Right forelimb (tissue), 1 donor: ENCODE measurements at regions not wholly inside any gene's neighbourhood (a gene's known extent, or its start where the extent isn't known, plus 50 kb on each side); places are given as distances from the start of the nearest gene placed in this dataset.
"Not testable (repeated sequence)": the region's sequence is repeated elsewhere in the genome, so short reads cannot be mapped to it uniquely, and the experiment has no call there.

Experiments
- DNase-seq: peaks from one replicate; pipeline ENCODE4 v3.0.0-alpha.2; 2018

DNA sequence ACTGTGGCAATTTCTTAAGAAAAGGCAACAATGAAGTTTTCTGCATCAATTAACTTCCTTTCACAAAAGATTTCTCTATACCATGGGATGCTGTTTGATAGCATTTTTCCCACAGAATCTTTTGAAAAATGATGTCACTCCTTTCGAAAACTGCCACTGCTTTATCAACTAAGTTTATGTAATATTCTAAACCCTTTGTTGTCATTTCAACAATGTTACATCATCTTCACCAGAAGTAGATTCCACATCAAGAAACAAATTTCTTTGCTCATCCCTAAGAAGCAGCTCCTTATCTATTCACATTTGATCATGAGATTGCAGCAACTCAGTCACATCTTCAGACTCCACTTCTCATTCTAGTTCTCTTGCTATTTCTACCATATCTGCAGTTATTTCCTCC lies 116.1 kb upstream of the KCND3 start:
- DNase-seq, result no peak

DNA sequence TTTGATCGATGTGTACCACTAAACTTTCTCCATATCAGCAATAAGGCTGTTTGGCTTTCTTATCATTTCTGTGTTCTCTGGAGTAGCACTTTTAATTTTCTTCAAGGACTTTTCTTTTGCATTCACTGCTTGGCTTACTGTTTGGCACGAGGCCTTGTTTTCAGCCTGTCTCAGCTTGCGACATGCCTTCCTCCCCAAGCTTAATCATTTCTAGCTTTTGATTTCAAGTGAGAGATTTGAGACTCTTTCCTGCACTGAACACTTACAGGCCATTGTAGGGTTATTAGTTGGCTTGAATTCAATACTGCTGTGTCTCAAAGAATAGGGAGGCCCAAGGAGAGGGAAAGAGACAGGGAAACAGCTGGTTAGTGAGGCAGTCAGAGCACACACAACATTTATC lies 120.6 kb upstream of the KCND3 start:
- DNase-seq, result no peak

DNA sequence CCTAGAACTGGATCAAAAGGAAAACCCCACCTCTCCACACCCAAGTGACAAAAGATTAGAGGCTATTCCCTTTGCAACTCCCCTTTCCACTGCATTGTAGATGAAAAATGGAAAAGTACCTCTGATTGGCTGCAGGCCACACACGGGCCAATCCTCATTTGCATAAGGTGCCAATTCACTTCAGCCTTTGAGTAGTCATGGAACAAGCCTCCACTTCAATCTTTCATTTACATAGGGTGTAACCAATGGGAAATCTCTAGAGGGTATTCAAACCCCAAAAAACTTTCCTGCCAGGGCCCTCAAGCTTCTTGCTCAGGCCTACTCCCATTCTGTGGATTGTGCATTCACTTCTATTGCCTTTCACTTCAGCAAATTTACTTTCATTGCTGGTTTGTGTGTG lies 122.3 kb upstream of the KCND3 start:
- no peak for DNase-seq

DNA sequence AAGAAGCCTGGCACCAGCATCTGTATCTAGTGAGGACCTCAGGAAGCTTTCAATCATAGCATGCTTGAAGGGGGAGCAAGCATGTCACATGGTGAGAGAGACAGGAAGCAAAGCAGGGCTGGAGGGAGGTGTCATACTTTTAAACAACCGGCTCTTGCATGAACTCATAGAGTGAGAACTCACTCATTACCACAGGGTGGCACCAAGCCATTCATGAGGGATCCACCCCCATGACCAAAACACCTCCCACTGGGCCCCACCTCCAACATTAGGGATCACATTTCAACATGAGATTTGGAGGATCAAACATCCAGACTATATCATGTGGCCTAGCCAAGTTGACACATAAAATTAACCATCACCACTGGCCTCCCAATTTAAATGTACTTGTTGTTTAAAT lies 125.1 kb upstream of the KCND3 start:
- DNase-seq, result no peak

DNA sequence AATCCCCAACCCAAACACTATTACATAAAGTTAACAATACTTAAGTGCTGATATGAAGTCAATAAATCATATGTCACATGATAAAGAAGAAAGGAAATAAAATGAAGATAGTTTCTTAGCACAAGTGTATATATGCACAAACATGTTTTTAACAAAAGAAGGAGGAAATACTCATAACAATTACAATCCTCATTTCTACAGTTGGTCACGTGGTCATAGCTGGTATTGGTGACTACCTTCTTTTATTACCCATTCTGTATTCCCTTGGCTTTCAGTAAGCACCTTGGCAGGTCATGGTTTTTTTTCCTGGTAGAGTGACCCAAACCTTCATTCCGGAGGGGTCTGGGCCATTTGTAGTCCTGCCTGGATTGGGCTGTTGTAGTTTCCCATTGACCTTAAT lies 137.1 kb upstream of the KCND3 start:
- no peak for DNase-seq

DNA sequence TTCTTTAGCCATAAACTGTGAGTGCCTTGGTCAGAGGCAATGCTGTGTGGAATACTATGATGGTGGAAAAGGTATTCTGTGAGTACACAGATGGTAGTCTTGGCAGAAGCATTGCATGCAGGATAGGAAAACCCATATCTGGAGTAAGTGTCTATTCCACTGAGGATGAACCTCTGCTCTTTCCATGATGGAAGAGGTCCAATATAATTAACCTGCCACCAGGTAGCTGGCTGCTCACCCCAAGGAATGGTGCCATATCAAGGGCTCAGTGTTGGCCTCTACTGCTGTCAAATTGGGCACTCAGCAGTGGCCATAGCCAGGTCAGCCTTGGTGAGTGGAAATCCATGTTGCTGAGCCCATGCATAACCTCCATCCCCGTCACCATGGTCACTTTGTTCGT lies 138.1 kb upstream of the KCND3 start:
- DNase-seq, result not testable (repeated sequence)

DNA sequence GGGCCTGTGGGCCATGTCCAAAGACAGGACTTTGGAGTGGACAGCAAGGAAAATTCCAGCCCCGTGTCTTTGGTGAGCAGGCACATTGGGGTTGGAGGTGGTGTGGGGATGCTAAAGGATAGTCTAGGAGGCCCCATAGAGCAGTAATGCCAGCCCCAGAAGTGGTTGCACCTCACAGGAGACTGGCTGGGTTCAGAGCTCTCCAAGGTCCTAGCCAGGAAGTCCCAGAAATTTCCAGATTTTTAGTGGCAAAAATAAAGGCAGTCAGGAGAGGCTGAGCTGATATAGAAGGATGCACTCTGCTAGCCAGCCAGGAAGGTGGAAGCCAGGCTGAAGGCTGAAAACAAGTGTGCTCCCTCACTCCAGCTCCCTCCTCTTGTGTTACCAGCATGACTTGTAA lies 144.0 kb upstream of the KCND3 start:
- DNase-seq, result no peak

DNA sequence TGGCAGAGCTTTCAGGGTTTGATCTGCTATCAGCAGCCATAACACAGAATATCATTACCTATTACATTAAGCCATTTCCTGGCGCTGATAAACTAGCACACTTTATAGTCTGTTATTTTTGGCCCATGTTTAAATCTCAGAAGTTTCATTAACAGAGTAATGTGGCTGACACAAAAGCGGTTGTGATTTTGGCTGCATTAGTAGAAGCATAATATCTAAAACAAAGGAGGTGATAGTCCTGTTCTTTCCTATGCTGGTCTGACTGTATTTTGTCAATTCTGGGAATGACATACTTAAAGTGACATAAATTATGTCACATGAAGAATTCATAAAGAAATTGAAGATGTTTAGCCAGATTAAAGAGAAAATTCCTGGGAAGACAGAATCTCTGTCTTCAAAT lies 151.3 kb upstream of the KCND3 start:
- no peak for DNase-seq

DNA sequence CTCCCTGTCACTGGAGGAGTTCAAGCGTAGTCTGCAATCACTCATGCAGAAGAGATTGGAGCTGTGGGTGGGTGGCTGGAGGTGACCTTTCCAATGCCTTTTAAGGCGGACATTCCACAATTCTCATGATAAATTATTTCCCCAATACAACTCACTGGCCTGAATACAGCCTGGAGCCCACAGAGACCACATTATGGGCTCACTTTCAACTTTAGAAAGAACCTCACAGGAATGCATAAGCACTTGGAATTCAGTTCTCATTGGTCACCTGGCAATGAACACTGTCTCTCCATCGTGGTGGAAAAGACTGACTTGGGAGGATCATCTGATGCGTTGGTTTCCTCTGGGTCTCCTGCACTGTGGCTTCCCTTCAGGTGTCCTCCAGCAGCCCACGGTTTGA lies 151.8 kb upstream of the KCND3 start:
- DNase-seq, result no peak

DNA sequence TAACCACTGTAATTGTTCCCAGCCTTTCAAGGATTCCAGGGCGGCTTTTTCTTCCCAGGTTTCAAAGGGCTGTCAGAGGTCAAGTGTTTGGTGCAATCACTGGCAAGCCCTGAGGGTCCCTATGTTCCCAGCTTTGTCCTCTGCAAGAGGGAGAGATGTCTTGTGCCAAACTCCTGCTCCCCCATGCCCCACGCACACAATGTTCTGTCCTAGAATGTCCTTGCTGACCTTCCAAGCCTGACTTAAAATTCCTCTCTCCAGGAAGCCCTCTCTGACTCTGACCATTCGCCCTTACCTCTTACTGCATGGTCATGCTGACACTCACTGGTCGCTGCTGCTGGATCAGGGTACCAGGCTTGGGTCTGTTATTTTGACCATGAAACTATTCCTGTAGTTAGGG lies 152.5 kb upstream of the KCND3 start:
- no peak for DNase-seq

DNA sequence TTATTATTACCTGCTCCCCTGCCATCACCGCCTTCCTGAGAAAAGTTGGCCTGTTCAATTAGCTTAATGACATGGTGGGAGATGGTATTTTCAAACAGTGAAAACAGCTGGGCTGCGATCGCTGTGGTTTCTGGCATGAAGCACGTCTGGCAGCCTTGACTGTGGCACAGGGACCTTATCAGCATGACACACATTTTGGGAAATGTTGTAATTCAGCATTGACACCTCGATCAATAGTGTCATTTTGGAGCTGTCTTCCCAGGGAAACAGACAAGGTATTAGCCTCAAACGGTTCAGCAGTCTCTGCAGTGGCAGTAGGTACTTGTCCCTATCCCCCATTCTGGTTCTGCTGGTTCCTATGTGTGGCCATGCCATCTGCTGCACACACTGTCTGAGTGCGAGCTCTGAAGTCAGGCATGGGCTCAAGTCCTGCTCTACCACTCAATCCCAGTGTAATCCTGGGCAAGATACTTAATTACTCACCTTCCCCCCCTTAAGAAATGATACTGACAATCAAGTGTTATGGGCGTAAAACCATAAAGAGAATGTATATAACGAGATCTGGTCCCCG lies 154.5 kb upstream of the KCND3 start:
- no peak for DNase-seq

DNA sequence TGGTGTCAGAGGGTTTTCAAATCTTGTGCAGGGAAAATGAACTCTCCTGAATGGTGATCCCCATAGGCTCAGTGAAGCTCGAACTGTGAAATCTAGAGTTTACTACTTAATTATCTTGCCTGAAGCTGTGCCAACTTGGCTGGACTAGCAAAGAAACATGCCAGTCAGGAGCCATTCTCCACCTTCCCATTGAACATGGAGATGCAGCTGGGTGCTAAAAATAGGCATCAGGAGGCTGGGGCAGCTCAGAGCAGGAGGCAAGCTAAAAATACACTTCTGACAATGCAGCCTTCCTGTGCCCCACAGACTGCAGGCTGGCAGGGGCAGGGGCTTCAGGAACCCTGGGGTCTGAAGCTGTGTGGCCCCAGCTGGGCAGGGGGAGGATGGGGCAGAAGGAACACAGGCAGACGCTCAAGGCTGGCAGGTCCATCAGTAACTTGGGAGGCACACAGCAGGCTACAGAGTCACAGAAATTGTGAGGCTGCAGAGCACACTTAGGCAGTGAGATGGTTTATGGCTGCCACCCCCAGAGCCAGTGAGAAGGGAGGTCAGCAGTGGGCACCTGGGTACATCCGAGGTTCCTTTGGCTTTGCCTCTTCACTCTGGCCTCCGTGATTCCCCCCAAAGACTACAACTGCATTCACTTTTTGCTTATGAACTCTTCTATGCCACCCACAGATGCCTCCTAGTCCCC lies 155.4 kb upstream of the KCND3 start:
- no peak for DNase-seq

DNA sequence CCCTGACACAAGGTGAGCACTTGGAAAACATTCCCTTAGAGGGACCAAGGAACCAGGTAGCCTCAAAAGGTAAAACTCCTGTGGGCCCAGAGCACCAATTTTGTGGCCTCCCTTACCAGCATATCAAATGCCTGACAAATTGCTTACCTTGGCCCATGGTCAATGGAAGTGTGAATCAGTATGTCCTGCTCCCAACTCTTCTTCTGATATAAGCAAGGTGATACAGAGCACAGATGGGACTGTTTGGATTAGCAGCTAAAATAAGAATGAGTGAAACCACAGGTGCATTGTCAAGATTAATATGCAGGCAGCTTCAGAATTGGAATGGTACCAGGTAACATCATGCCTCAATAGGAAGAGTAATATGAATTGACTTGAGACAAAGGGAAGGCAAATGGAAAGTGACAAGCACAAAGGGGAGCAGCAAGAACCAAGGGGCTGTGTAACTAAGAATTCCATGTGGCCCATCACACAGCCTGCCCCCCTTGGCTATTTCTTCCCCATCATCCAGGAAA lies 156.8 kb upstream of the KCND3 start:
- no peak for DNase-seq

DNA sequence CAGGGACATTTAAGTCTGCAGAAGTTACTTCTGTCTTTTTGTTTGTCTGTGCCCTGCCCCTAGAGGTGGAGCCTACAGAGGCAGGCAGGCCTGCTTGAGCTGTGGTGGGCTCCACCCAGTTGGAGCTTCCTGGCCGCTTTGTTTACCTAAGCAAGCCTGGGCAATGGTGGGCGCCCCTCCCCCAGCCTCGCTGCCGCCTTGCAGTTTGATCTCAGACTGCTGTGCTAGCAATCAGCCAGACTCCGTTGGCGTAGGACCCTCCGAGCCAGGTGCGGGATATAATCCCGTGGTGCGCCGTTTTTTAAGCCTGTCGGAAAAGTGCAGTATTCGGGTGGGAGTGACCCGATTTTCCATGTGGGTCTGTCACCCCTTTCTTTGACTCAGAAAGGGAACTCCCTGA lies 170.7 kb upstream of the KCND3 start:
- not testable (repeated sequence) for DNase-seq

DNA sequence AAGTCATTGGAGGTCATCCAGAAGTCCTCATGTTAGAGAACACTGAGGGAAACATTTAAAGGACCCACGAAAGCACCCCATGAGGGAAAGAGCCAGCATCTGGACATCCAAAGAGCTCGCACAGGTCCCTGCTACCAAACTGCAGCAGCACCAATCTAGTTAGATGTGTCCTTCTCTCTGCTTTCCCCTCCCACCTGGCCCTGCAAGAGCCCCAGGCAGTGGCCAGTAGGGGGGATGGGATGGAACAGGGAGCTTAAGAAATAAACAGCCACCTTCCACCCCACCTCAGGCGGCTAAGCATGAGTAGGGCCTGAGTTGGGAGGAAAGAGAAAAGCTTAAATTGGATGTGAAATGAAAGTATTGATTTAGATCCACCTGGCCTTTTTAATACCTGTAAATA lies 175.9 kb upstream of the KCND3 start:
- no peak for DNase-seq

DNA sequence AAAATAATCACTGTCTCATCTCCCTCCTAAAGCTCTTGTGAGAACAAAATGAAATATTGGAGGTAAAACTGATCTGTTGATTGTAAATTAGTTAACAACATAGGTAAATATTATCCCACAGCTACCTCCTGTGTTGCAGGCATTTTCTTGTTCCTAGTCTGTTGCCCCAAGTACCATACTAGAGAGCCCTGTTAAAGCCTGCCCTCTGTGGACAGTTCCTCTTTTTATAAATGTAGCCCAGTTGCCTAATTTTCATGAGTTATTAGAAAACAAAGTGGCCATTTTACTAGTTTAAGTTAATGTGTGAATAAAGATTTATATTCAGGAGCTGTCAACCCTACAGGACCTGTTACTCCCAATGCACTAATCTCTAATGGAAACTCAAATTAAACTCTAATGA lies 180.0 kb upstream of the KCND3 start:
- DNase-seq, result no peak

DNA sequence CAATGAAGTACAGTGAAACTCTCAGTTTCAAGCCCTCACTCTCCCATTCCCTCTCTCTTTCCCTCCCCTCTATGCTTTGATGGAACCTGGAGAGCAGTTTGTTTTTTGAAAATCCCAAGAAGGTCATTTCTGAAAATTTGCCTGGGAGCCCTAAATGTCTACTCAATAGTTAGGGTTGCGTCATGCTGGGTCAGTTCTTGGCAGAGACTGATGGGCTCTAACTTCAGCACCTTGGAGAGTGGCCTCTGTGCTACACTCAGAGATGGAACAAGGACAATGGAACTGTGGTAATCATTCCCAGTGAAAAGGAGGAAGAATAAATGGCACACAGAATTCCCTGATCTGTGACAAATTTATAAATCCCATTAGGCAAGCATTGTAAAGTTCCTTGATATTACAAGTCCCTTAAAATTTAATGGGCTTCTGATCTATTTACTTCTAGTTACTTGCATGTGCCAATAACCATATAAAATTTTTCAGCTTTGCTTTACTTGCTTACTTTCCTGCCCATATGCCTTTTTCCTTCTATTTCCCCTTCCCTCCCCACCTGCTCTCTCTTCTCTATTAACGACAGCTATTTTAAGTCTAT lies 182.9 kb upstream of the KCND3 start:
- peak; percentile 43 for DNase-seq

DNA sequence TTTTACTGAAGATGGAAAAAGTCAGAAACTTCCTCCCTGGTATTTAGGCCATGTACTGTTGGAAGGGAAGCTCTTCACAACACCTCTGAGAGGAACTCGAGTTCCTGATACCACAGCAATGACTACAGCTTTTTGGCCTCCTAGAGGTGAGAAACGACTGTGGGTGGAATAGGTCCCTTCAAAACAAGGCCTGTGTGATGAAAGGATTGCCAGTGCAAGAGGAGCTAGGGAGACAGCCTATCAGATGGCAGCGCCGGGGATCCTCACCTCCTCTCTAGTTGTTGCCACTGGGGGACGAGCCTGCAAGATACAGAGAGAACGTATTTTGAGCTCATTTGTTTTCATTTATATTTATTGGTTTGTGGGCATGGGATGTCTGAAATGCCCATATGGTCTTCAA lies 187.8 kb upstream of the KCND3 start:
- no peak for DNase-seq

DNA sequence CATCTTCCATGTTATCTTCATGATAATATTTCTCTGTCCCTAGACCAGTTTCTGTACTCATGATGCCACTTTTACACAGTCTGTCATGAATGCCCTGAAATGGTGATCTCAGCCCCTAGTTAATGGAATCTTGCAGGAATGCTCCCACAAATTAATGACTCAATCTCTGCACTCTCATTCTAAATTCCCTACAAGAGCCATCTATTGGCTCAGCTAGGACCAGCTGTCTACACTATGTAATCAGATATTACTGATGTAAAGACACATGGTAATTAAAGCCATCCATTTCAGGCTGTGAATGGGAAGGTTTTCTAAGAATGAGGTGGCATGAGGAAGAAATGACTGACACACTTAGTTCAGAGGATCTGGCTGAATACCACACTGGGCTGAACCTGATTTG lies 199.1 kb upstream of the KCND3 start:
- DNase-seq, result no peak

DNA sequence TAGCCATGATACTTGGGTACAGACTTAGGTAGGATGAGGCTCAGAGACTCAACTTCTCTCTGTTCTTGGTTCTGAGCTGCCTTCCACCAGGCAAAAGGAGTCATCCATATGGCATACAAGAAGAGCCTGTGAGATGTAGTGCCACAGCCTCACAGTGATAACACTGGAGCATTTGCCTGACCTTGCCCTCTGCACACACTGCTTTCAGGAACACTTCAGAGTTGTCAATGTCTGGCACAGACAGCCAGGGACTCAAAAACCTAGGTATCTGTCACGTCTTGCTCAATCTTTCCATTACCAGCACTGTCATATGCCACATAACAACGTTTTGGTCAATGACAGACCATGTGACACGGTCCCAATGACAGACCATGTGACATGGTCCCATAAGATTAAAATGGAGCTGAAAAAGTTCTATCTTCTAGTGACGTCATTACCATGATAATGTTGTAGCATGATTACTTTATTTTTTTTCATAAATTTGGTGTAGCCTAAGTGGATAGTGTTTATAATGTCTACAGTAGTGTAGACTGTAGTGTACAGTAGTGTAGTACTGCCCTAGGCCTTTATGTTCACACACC lies 199.9 kb upstream of the CTTNBP2NL start:
- no peak for DNase-seq

DNA sequence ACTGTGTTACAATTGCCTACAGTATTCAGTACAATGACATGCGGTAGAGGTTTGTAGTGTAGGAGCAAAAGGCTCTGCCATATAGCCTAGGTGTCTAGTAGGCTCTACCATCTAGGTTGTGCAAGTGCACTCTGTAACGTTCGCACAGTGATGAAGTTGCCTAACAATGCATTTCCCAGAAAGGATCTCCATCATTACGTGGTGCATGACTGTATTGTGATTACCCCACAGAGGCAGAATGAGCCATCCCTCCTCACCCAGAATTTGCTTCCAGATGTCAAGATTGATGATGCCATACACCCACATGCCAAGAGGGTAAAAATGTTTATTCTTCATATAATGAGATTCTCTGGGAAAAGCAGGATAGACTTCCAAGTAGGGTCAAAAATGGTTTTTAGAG lies 199.3 kb upstream of the CTTNBP2NL start:
- no peak for DNase-seq

DNA sequence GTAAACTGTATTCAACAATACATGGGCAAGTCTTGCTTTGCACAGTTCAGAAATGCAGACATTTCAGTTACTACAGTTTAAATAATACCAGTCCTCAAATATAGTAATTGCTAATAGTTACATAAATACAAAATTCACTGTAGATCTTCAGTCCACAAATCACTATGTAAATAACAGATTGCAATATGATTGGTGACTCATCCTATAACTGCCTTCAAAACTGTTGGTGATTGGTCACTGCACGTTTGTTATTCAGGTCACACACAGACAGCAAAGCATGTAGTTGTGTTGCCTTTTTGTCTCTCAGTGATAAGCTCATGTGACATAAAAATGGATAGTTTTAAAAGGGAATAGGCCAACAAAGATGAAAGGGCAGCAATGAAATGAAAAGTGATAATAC lies 186.5 kb upstream of the CTTNBP2NL start:
- DNase-seq, result no peak

DNA sequence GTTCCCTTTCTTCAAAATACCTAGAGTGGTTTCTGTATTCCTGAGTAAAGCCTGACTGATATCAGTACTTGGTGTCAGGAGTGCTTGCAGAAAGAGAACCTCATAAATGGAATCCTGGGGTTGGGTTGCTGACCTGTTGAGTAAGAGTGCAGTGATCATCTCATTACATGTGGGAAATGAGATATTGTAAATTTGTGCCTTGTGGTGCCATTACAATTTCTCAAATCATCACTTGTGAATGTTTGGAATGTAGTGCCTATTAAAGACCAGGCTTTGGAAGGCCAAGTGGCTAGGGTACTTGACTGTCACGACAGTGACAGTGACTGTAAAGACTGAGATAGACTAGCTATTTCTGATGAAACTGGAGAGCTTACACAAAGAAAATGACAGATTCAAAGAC lies 176.7 kb upstream of the CTTNBP2NL start:
- DNase-seq, result no peak

DNA sequence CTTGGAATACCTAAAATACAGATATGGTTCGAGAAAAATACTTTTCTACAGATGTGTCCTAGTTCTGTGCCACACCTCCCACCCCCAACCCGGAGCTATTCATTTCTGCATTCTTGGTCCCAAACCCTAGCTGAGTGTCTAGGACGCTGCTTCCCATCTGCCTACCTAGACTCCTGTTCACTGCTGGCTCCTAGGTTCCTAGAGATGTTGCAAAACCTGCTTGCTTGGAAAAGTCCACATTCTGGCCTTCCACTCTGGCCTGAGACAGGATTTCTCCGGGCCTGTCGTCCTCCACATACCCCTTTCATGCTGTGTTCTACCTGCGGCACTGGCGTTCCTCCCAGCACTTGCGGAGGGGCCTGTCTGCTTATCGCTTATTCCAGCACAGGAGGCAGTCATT lies 165.8 kb upstream of the CTTNBP2NL start:
- no peak for DNase-seq
